GM12878 (cell line): ENCODE measurements at regions not wholly inside any gene's neighbourhood (a gene's known extent, or its start where the extent isn't known, plus 50 kb on each side); places are given as distances from the start of the nearest gene placed in this dataset.

Experiments used
- ATAC-seq: fragments of 200-7000 bp; cut with Tn5 transposase; 3 replicates; pipeline ENCODE4 v1.9.1; 2020; ENCODE audit warnings: mild to moderate bottlenecking, moderate library complexity
- BruUV-seq: library from RNA; stranded (reverse); fragments of 400-500 nt; replicated peaks from 2 replicates; lab custom pipeline; 2021; lab: Mats Ljungman, UMichigan
- CTCF ChIA-PET: fragments of 300-600 bp; sonication (Branson Sonifier 250); formaldehyde crosslinking; extraction: SDS; loops from one replicate; lab custom pipeline; 2021; ENCODE audit warnings: inconsistent platforms; lab: Yijun Ruan, JAX
- POLR2A ChIA-PET: fragments of 350-600 bp; formaldehyde crosslinking; extraction: SDS; loops from one replicate; lab custom pipeline; 2021; ENCODE audit warnings: inconsistent platforms; lab: Charles Lee
- RAD21 ChIA-PET: fragments of 300-600 bp; sonication (Branson Sonifier 250); formaldehyde crosslinking; loops from one replicate; lab custom pipeline; 2023; ENCODE audit warnings: antibody characterized with exemption; ENCODE audit not compliant: unreplicated experiment; lab: Charles Lee
- SMC1A ChIA-PET: fragments of 300-600 bp; sonication (Branson Sonifier 250); formaldehyde crosslinking; loops from one replicate; lab custom pipeline; 2023; ENCODE audit not compliant: unreplicated experiment, uncharacterized antibody; lab: Charles Lee
- DNase-seq: peaks from one replicate; pipeline ENCODE4 v3.0.0-alpha.2; 2011; ENCODE audit warnings: low read depth, low spot score
- FAIRE-seq: peaks from 3 replicates; lab custom pipeline; 2011; peaks lifted over from hg19 to GRCh38; lab: Jason Lieb, UNC
- H2AFZ ChIP-seq: 2 replicates; pipeline ENCODE4 v1.6.0; 2011; ENCODE audit warnings: low read depth, low read length, control low read depth; ENCODE audit not compliant: control insufficient read depth
- H3K27ac ChIP-seq: 2 replicates; pipeline ENCODE4 v1.5.1; 2011; ENCODE audit warnings: control low read depth; ENCODE audit not compliant: control insufficient read depth, insufficient read depth
- H3K27me3 ChIP-seq, 2 experiments: replicated peaks in 1 of 2; 2 replicates each; pipeline versions ENCODE4 v1.6.0 to v1.6.1; 2011; ENCODE audit warnings: low read length in 1 of 2; ENCODE audit not compliant: control insufficient read depth in 2 of 2, insufficient read depth in 2 of 2
- H3K36me3 ChIP-seq, 2 experiments: 2 replicates each; pipeline ENCODE4 v1.5.1; 2011; ENCODE audit warnings: low read length in 1 of 2; ENCODE audit not compliant: control insufficient read depth in 2 of 2, insufficient read depth in 2 of 2
- H3K4me1 ChIP-seq: 2 replicates; pipeline ENCODE4 v1.6.1; 2011; ENCODE audit warnings: mild to moderate bottlenecking, low read length, moderate library complexity, mixed read lengths; ENCODE audit not compliant: control insufficient read depth, insufficient read depth
- H3K4me2 ChIP-seq: 2 replicates; pipeline ENCODE4 v1.6.0; 2011; ENCODE audit warnings: control low read depth; ENCODE audit not compliant: control insufficient read depth, insufficient read depth
- H3K4me3 ChIP-seq: fragments of 200-600 bp; sonication (generic); 2 replicates; pipeline ENCODE4 v1.5.1; 2016
- H3K79me2 ChIP-seq: 2 replicates; pipeline ENCODE4 v1.6.0; 2011; ENCODE audit warnings: low read length; ENCODE audit not compliant: control insufficient read depth, insufficient read depth
- H3K9ac ChIP-seq: 2 replicates; pipeline ENCODE4 v1.8.0; 2011; ENCODE audit warnings: low read length, control low read depth, mixed read lengths; ENCODE audit not compliant: control insufficient read depth, insufficient read depth
- H3K9me3 ChIP-seq: replicated peaks from 3 replicates; pipeline ENCODE4 v1.5.1; 2011; ENCODE audit warnings: mild to moderate bottlenecking, low read length; ENCODE audit not compliant: control insufficient read depth, insufficient read depth
- H4K20me1 ChIP-seq: 2 replicates; pipeline ENCODE4 v1.6.0; 2011; ENCODE audit not compliant: control insufficient read depth, insufficient read depth
- CHD2 ChIP-seq: IDR thresholded peaks from 2 replicates; pipeline ENCODE4 v1.6.1; 2011; ENCODE audit warnings: low read depth, low read length, improper control_type of control experiment, borderline replicate concordance
- E2F4 ChIP-seq: IDR thresholded peaks from 2 replicates; pipeline ENCODE4 v1.6.1; 2012; ENCODE audit warnings: low read depth, low read length, improper control_type of control experiment
- EGR1 ChIP-seq, 2 experiments: IDR thresholded peaks; 1 replicate in 1 of 2; 2 replicates in 1 of 2; pipeline ENCODE4 v1.6.1; 2011 to 2012; ENCODE audit warnings: low read depth in 2 of 2, low read length in 2 of 2, borderline replicate concordance in 1 of 2, mild to moderate bottlenecking in 1 of 2, moderate library complexity in 1 of 2
- EP300 ChIP-seq, 2 experiments: fragments of 150-350 bp in 1 of 2; IDR thresholded peaks; 2 replicates each; pipeline ENCODE4 v1.6.1; 2011 to 2012; ENCODE audit warnings: low read depth in 2 of 2, low read length in 2 of 2, borderline replicate concordance in 1 of 2, improper control_type of control experiment in 1 of 2, inconsistent platforms in 1 of 2; ENCODE audit not compliant: control insufficient read depth in 1 of 2
- HDGF ChIP-seq: fragments of 450-650 bp; IDR thresholded peaks from 2 replicates; pipeline ENCODE4 v1.6.1; 2016; ENCODE audit warnings: antibody characterized with exemption
- MEF2B ChIP-seq: fragments of 450-650 bp; IDR thresholded peaks from 2 replicates; pipeline ENCODE4 v1.6.1; 2018; ENCODE audit warnings: mild to moderate bottlenecking, moderate library complexity; ENCODE audit not compliant: partially characterized antibody, poor library complexity, severe bottlenecking
- MYB ChIP-seq: fragments of 150-350 bp; IDR thresholded peaks from 2 replicates; pipeline ENCODE4 v1.6.1; 2014; ENCODE audit warnings: mild to moderate bottlenecking, low read depth, low read length, borderline replicate concordance
- NFYB ChIP-seq: IDR thresholded peaks from 2 replicates; pipeline ENCODE4 v1.6.1; 2011; ENCODE audit warnings: low read depth, mild to moderate bottlenecking, low read length, improper control_type of control experiment, moderate library complexity; ENCODE audit not compliant: insufficient read depth
- NR2F1 ChIP-seq: fragments of 450-650 bp; conservative IDR thresholded peaks from 2 replicates; pipeline ENCODE4 v1.6.1; 2017; ENCODE audit warnings: mild to moderate bottlenecking
- POU2F2 ChIP-seq: IDR thresholded peaks from 3 replicates; pipeline ENCODE4 v1.6.1; 2011; ENCODE audit warnings: low read depth, mild to moderate bottlenecking, low read length, borderline replicate concordance
- PRDM15 ChIP-seq: fragments of 450-650 bp; formaldehyde crosslinking; IDR thresholded peaks from 2 replicates; pipeline ENCODE4 v1.4.0; 2020; ENCODE audit warnings: mild to moderate bottlenecking, moderate library complexity
- RCOR1 ChIP-seq: conservative IDR thresholded peaks from 2 replicates; pipeline ENCODE4 v1.6.1; 2012; ENCODE audit warnings: low read depth, low read length, improper control_type of control experiment
- SPI1 ChIP-seq: IDR thresholded peaks from 2 replicates; pipeline ENCODE4 v1.6.1; 2011; ENCODE audit warnings: low read depth, mild to moderate bottlenecking, low read length, moderate library complexity, borderline replicate concordance; ENCODE audit not compliant: insufficient read depth
- SREBF1 ChIP-seq: IDR thresholded peaks from 2 replicates; pipeline ENCODE4 v1.6.1; 2012; ENCODE audit warnings: mild to moderate bottlenecking, low read length
- STAT3 ChIP-seq: IDR thresholded peaks from 2 replicates; pipeline ENCODE4 v1.6.1; 2011; ENCODE audit warnings: low read depth, low read length, improper control_type of control experiment
- SUZ12 ChIP-seq: fragments of 200-600 bp; sonication (generic); IDR thresholded peaks from one replicate; pipeline ENCODE4 v1.6.1; 2018; ENCODE audit warnings: antibody characterized with exemption, mild to moderate bottlenecking; ENCODE audit not compliant: unreplicated experiment
- YBX1 ChIP-seq: fragments of 450-650 bp; IDR thresholded peaks from 2 replicates; pipeline ENCODE4 v1.6.1; 2016; ENCODE audit warnings: antibody characterized with exemption
- ZNF622 ChIP-seq: fragments of 450-650 bp; IDR thresholded peaks from 2 replicates; pipeline ENCODE4 v1.6.1; 2017; ENCODE audit warnings: mild to moderate bottlenecking, inconsistent platforms
- WGBS: methylation state at CpG from one replicate; pipeline ENCODE4 v1.1.6; 2016; ENCODE audit warnings: low lambda C conversion rate; ENCODE audit not compliant: insufficient replicate concordance, insufficient coverage; ENCODE audit errors: missing lambda C conversion rate; 5-methylcytosine and 5-hydroxymethylcytosine counted together
- in situ Hi-C: fragments of 300-500 bp; cut with MboI; formaldehyde crosslinking; loops from 9 replicates; pipeline ENCODE4 v1.14.3; 2018; ENCODE audit warnings: mixed read lengths
- intact Hi-C: fragments of 100-400 bp; cut with micrococcal nuclease; formaldehyde crosslinking; loops from one replicate; pipeline ENCODE4 v1.14.2; 2022; ENCODE audit not compliant: unreplicated experiment

- TF ChIP-seq MYB (no peak), SPI1 (no peak), PRDM15 (no peak)
Observed at GRCh38 chr1:101366513-101367215, 129.8 kb downstream of the S1PR1 start (continued).

- Histone ChIP-seq H3K9me3 (peaks cover 8% of the 10 kb centered on the region; the same call in 2 of the 3 replicates), H3K79me2 (peaks cover 8% of the 10 kb centered on the region), H3K27ac (peak overlapping the region; percentile 43), H3K36me3 (no peaks in the 10 kb centered on the region), H3K4me1 (peaks cover 44% of the 10 kb centered on the region), H3K9ac (no peak overlapping the region), H4K20me1 (no peaks in the 10 kb centered on the region), H3K4me2 (no peak overlapping the region), H3K4me3 (no peak overlapping the region), H2AFZ (no peak overlapping the region), H3K27me3 (no peaks in the 10 kb centered on the region)
- RAD21 ChIA-PET = interaction anchor here (0.6 to 3.3 kb wide), 12 partner anchors 10 to 133 kb away, joined by 3 to 36 read pairs (median 4); no protein-coding TSS in a partner anchor
- POLR2A ChIA-PET = interaction anchor here (0.6 to 2.1 kb wide), 12 partner anchors 8 to 68 kb away, joined by 3 to 12 read pairs (median 4); no protein-coding TSS in a partner anchor
- in situ Hi-C loops (no loop called here), intact Hi-C loops (no loop called here)
- no peak for FAIRE-seq
- SMC1A ChIA-PET = interaction anchor here (1.2 to 20.9 kb wide), 11 partner anchors 9 to 106 kb away, joined by 3 to 618 read pairs (median 6); no protein-coding TSS in a partner anchor
- no TSS peak for BruUV-seq
- CTCF ChIA-PET = interaction anchor here (0.9 to 3.4 kb wide), 12 partner anchors 8 to 78 kb away, joined by 3 to 23 read pairs (median 4); no protein-coding TSS in a partner anchor
- WGBS = 81% methylated on average over 5 of the region's 5 CpGs
- no peak for DNase-seq
- no peak for ATAC-seq
- no peak for TF ChIP-seq E2F4
- TF ChIP-seq YBX1 = no peak
- no peak for TF ChIP-seq HDGF
- no peak for TF ChIP-seq CHD2
- TF ChIP-seq SREBF1 = no peak
- TF ChIP-seq RCOR1 = no peak
- TF ChIP-seq EGR1 (IDR thresholded peaks at IDR 0.05; ENCODE audit: borderline replicate concordance in 1 of 2, low read depth in 2 of 2, low read length in 2 of 2) = no peak
- TF ChIP-seq SUZ12 = no peak
- no peak for TF ChIP-seq STAT3
- TF ChIP-seq NFYB = no peak
- TF ChIP-seq EP300 (IDR thresholded peaks at IDR 0.05; ENCODE audit: borderline replicate concordance in 1 of 2, control insufficient read depth in 1 of 2, low read depth in 2 of 2, low read length in 2 of 2) = no peak
- TF ChIP-seq MEF2B = no peak
- no peak for TF ChIP-seq POU2F2
- TF ChIP-seq NR2F1 = no peak
- no peak for TF ChIP-seq ZNF622
Observed at GRCh38 chr1:101367630-101368029, 130.8 kb downstream of the S1PR1 start.
